Hepatocyte (in vitro differentiated cells): ENCODE measurements at regions not wholly inside any gene's neighbourhood (a gene's known extent, or its start where the extent isn't known, plus 50 kb on each side); places are given as distances from the start of the nearest gene placed in this dataset.

Source experiments
- CTCF ChIP-seq: fragments of 200-600 bp; sonication (generic); IDR thresholded peaks from 2 replicates; pipeline ENCODE4 v1.5.1; 2016; ENCODE audit warnings: antibody characterized with exemption, mild to moderate bottlenecking; ENCODE audit not compliant: poor library complexity
- EZH2phosphoT487 ChIP-seq: fragments of 200-600 bp; sonication (generic); IDR thresholded peaks from one replicate; pipeline ENCODE4 v1.6.1; 2018; ENCODE audit warnings: antibody characterized with exemption, mild to moderate bottlenecking, low read depth, moderate library complexity; ENCODE audit not compliant: unreplicated experiment, severe bottlenecking

GRCh38 chr4:126071346-126072333 lies 756.9 kb downstream of the FAT4 start:
- TF ChIP-seq CTCF, result no peak
- no peak for TF ChIP-seq EZH2phosphoT487
